Testis (tissue), 2 donors: ENCODE measurements at regions not wholly inside any gene's neighbourhood (a gene's known extent, or its start where the extent isn't known, plus 50 kb on each side); places are given as distances from the start of the nearest gene placed in this dataset.

Experiments
- CTCF ChIP-seq, 3 experiments: fragments of 450-650 bp in 2 of 3; fragments of 200-600 bp in 1 of 3; sonication (generic) in 1 of 3; IDR thresholded peaks; one replicate each; pipeline ENCODE4 v1.5.1; 2016 to 2019; ENCODE audit warnings: antibody characterized with exemption in 3 of 3, mild to moderate bottlenecking in 2 of 3, moderate library complexity in 1 of 3
- POLR2A ChIP-seq: fragments of 450-650 bp; IDR thresholded peaks from one replicate; pipeline ENCODE4 v1.6.1; 2017; ENCODE audit warnings: antibody characterized with exemption, mild to moderate bottlenecking, moderate library complexity

GRCh38 chr3:159916052-159916451 is 72.6 kb upstream of the IL12A start:
- TF ChIP-seq CTCF (IDR thresholded peaks at IDR 0.05) (no peak), POLR2A (no peak)
